ENCODE measurements at regions not wholly inside any gene's neighbourhood (a gene's known extent, or its start where the extent isn't known, plus 50 kb on each side); places are given as distances from the start of the nearest gene placed in this dataset.
"Not testable (repeated sequence)": the region's sequence is repeated elsewhere in the genome, so short reads cannot be mapped to it uniquely, and the experiment has no call there.

- no peak for TF ChIP-seq ZFX (IDR thresholded peaks at IDR 0.05; ENCODE audit: borderline replicate concordance)
- H3K27ac ChIP-seq, result no peak overlapping the region
Measured at GRCh38 chrX:82384401-82384800, 1123.7 kb upstream of the POU3F4 start.

- TF ChIP-seq CTCF (IDR thresholded peaks at IDR 0.05), result no peak
- no peak for TF ChIP-seq ZFX (IDR thresholded peaks at IDR 0.05; ENCODE audit: borderline replicate concordance)
- no peak overlapping the region for H3K27ac ChIP-seq
Measured at GRCh38 chrX:82412858-82413257, 1095.2 kb upstream of the POU3F4 start.

- TF ChIP-seq CTCF (IDR thresholded peaks at IDR 0.05), result no peak
- TF ChIP-seq ZFX (IDR thresholded peaks at IDR 0.05; ENCODE audit: borderline replicate concordance), result no peak
- no peak overlapping the region for H3K27ac ChIP-seq
Measured at GRCh38 chrX:82442281-82442680, 1065.8 kb upstream of the POU3F4 start.

GRCh38 chrX:82451725-82452124 lies 1056.4 kb upstream of the POU3F4 start:
- no peak for TF ChIP-seq ZFX (IDR thresholded peaks at IDR 0.05; ENCODE audit: borderline replicate concordance)
- TF ChIP-seq CTCF (IDR thresholded peaks at IDR 0.05), result no peak
- H3K27ac ChIP-seq, result no peak overlapping the region

GRCh38 chrX:82455852-82456251 lies 1052.2 kb upstream of the POU3F4 start:
- not testable (repeated sequence) for H3K27ac ChIP-seq

- no peak overlapping the region for H3K27ac ChIP-seq
- TF ChIP-seq ZFX (IDR thresholded peaks at IDR 0.05; ENCODE audit: borderline replicate concordance) (no peak), CTCF (IDR thresholded peaks at IDR 0.05) (no peak)
Measured at GRCh38 chrX:82458207-82458754, 1049.8 kb upstream of the POU3F4 start.

GRCh38 chrX:82466994-82467393 lies 1041.1 kb upstream of the POU3F4 start:
- TF ChIP-seq ZFX (IDR thresholded peaks at IDR 0.05; ENCODE audit: borderline replicate concordance) (no peak), CTCF (IDR thresholded peaks at IDR 0.05) (no peak)

More at GRCh38 chrX:82466994-82467393, 1041.1 kb upstream of the POU3F4 start:
- H3K27ac ChIP-seq, result no peak overlapping the region

Measured in 22Rv1 (cell line).